NCI-H2171 treated with DMSO at 0.1 percent for 48 hours (cell line): ENCODE measurements at regions not wholly inside any gene's neighbourhood (a gene's known extent, or its start where the extent isn't known, plus 50 kb on each side); places are given as distances from the start of the nearest gene placed in this dataset.

ENCODE experiments used
- DNase-seq: peaks from one replicate; lab custom pipeline; 2025; lab: John Stamatoyannopoulos, UW

DNA sequence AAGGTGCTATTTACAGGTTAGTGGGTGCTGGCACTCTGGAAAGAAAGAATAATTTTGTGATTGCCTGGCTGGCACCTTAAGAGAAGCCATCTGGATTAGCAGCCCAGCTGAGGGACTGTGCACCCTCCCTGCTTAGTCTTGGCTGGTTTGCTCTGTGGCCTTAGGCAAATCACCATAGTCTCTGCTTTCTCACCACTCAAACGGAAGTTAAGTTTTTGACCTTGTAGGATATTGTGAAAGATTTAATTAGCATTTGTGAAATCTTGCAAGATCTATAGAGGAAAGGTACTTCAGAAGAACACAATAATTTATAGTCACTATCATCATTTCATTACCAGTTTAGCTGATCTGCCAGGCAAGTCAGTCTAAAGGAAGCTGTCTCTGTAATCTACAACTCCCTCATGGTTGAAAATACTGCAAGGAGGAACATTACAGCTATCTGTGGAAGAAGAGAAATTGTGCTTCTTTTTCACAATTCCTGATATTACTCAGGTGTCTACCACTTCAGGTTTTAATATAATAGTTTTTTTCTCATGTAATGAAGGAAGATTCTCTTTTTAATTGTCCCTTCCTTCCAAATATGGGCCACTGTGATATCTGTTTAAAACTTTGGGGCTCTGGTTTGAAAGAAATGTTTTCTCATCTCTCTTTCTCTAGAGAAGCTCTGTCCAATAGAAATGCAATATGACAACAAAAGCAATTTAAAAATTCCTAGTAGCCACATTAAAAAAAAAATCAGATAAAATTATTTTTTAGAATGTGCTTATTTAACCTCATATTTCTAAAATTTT is 219.6 kb downstream of the PTEN start:
- DNase-seq, result no peak

DNA sequence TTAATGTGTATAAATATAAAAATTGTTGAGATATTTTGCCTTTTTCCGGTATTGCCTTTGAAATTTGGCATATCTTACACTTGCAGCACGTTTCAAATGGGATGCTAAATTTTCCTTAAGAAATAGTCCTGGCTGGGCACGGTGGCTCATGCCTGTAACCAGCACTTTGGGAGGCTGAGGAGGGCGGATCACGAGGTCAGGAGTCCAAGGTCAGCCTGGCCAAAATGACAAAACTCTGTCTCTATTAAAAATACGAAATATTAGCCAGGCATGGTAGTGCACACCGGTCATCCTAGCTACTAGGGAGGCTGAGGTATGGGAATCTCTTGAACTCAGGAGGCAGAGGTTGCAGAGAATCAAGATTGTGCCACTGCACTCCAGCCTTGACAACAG is 220.2 kb downstream of the PTEN start:
- DNase-seq, result no peak

DNA sequence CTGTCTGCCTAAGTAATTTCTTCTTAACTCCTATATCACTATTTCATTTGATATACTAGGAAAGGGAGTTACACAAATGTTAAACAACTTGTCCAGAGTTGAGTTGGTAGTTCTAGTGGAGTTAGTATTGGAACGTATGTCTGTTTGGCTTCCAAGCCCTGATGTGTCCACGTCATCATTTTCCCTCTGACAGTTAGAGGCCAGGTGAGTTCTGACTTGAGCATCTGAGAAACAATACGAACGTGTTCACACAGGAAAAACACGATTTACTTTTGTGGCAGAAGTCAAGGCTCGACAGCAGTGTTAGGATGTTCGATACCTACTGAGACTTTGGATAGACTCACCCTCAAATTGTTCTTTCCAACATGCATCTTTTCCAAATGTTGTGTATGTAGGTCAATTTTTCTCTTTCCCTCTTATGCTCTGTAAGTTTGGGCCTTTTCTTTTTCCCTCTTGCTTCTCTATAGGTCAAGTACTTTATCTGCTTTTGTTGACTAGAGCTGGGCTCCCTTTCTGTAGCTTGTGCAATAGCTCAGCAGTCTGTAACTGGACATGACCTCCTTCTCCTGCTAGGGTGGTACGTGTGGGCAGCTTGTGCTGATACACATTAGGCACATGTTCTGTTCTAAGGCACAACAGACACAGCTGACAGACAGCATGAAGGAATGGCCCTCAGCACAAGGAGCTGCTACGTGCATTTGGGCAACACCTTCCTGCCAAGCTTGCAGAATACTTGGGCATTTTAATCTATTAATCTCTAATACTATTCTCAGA is 222.9 kb downstream of the PTEN start:
- no peak for DNase-seq

DNA sequence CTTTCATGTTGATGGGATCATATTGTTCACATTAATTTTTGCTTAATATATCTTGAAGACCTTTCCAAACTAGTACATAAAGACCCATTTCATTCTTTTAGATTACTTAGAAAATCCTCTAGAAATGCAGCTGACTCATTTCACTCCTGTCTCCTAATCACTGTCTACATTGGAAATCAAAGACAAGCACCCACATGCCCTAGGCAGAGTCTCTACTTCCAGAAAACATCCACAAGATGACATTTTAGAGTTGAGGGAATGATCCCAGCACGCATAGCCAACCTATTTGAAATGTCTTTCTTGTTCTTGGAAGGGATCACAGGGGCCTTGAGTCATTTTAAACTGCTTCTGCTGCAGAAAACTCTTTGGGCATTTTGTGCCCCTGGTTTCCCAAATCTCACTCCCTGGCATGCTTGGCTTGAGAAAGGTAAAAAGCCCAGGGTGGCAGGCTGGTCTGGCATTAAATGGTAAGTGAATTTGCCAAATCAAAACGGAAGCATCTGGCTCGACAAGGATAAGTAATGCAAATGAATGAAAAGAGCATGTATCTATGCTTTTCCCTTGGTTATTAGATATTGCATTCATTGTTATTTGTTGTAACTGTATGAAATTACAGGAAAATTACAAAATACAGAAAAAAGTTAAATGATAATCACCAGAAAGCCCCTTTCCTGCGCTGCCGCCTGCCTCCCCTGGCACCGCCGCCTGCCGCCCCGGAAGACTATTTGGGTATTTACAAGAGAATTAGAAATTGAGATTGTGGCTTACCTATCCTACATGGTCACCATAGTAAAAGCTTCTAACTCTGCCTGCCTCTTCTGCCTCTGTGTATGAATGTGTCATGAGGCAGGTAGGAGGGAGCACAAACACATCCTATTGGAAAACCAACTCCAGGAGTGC is 225.3 kb downstream of the PTEN start:
- DNase-seq, result no peak

DNA sequence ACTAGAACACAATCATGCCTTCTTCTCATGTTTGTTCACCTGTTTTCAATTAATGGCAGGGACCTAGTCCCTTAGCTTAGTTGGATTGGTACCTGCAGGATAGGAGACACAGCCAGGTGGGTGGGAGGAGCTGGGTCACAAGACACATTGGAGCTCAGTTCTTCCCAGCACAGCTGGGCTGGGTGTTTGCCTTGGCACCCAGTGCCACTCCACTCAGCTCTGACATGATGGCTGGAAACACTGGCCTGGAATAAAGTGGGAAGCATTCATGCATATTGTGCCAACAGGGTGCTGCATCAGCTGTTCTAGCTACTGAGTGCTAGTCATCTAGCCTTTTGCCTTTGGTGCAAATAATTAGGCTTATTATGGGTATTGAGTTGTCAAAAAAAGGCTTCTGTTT is 226.1 kb downstream of the PTEN start:
- DNase-seq, result peak; percentile 26

DNA sequence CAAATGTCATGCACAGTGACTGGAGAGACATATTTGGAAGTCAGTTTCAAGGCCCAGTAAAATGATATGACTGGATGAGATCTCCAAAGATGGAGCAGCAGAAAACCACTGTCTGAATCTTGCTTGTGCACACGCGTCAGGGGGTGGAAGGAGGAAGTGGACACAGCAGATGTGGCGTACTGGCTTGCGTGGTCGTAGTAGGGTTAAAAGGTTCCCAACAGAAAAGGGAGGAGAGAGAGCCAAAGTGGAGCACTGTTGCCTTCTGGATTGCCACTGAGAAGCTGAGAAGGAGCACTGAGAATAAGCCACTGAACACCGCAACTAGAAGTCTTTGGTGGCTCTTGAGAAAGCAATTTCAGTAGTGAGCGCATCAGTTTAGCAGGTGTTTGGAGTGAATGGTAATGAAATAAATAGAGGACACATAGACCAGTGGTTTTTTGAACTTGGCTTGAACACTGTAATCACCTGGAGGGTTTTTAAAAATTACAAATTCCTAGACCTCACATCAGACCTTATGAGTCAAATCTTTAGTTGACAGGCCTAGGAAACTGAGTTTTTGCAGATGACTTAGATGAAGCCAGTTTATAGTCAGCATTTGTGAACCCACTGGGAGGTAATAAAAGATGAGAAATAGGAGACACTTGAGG is 227.3 kb downstream of the PTEN start:
- DNase-seq, result no peak

DNA sequence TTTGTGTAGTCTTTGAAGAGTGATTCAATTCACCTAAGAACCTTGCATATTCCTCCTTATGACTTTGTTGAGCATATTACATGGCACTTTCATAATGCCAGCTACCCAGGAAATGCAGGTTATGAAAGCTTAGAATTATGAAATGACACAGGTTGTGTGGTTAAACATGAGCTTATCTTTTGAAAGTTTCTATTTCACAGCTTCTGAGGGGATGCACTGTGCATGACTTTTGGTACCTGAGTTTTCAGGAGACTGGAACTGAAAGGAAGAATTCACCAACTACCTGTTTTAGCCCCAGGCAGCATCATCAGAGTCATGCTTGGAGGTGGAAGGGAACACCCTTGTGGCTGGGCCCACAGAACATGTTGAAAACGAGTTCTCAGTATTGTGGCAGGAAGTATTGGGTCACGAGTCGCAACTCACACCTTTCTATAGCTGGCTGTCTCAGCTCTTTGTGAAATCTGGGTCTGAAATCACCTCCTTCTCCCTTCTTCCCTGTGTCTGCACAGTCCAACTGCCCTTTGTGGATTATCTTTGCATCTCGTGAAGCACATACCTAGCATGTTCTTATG is 228.2 kb downstream of the PTEN start:
- DNase-seq, result no peak

DNA sequence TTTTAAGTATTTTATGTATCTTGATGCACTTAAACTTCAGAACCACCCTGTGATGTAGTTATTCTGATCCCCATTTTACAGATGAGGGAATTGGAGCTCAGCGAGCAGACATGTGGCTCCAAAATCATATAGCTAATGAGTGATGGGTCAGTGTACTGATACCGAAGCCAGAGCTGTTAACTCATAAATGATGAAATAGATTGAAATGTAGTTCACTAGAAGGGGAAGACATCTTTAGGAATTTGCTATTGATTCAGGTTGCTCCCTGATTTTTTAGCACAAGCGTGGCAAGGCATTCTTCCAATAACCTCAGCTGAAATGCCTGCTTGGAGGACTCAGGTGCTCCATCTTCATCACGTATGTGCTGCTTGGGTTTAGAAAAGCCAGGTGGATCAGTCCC is 228.8 kb downstream of the PTEN start:
- no peak for DNase-seq

DNA sequence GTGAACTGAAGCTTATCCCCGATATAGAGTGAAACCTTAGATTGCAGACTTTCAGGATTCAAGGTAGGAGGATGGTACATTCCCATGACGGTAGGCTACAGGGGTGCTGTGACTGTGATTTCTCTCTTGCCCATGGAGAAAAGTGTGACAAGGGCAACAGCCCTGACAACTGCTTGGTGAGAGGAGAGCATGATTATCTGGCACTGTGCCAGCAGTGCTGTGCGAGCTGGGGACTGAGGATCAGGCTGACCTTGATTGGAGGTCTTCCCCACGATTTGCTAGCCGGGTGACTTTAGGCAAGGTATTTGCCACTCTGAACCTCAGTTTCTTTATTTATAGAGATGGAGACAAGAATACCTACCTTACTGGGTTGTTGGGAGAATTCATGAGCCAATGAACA is 229.5 kb downstream of the PTEN start:
- peak; percentile 13 for DNase-seq

DNA sequence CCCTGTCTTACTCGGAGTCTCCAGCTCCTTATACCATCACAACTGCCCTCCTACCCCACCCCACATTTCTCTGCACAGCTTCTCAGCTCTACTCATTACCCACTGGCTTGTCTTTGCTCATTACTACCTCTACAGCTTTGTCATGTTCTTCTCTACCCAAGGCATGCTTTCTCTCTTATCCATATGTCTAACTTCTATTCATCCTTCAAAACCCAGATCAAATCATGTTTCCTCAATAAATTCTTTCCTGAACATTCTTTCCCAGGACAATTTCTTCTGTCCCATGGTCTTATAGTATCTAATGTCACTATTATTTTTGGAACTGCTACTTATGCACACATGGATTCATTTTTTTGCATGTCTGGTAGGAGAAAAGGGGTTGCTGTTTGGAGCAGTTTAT is 231.4 kb downstream of the PTEN start:
- no peak for DNase-seq

DNA sequence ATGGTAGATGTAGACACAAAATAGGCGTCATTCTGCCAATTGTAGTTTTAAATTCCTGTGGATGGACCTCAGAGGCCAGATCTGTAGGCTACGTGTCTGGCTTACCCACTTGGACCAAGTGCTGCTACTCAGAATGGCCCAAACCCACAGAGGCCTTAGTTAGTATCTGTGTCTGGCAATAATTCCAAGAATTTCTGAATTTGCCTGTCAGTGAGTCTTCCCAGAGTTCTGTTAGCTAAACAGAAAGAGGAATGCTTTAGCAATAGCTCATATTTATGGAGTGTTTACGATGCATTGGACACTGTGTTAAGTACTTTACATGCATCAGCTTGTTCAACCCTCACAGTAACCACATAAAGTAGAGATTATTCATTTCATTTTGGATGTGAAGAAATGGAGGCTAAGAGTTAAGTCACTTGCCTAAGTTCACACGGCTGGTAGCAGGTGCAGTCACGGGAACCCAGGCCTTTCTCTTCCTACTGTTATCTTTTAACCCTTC is 231.8 kb downstream of the PTEN start:
- no peak for DNase-seq

DNA sequence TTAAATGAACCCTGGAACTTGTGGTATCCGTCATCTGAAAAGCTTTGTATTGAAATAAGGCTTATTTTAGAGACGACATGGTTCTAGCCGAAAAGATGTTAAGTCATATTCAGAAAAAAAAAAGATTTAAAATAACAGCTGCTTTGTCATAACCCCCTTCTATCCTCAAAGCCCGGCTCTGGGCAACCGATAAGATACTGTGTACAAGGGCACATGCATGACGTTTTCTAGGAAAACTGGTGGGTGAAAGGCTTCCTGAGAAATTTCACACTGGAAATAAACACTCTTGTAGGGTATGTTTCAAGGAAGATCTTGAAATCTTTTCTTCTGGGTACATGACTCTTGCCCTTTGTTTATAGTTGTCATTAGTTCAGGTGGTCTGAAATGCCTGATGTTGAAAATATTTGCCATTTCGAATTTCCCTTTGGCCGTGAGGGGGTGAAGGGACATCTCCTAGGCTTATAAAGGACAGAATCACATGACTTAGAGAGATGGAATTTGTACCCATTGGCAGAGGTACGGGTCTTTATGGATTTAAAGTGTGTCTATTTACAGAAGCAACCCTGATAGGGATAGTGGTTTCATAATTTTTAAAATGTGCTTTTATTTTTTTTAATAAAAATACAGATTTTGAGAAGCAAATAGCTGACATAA is 232.5 kb downstream of the PTEN start:
- no peak for DNase-seq

DNA sequence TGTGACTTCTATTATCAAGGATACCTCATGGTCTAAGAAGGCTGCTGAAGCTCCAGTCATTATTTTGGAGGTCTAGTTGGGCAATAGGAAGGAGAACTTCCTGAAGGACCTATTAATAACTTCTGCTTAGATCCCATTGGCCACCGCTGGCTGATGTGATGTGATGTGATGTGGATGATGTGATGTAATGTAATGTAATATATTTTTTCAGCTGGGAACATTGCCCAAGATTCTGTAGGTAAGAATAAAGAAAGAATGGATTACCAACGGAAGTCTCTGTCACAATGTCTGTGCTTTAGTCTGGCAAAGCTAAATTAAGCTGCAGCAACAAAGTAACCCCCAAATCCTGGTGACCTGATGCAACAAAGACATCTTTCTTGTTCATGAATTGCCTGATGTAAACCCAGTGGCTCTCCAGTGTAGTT is 233.7 kb downstream of the PTEN start:
- DNase-seq, result no peak

DNA sequence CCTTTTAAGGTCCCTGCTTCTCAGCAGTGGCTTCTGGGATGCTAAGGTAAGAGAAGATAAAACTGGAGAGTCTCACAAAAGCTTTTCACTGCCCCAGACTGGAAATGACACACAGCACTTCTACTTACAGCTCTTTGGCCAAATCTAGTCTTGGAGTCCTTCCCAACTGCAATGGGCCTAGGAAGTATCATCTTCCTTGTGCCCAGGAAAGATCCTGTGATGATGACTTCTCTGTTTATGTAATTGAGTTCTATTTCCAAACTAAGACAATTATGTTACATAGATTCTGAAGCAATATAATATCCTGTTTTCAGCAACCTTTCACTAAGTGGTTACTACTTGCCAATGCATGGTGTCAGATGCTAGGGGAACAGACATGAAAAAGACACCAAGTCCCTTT is 234.1 kb downstream of the PTEN start:
- DNase-seq, result no peak

DNA sequence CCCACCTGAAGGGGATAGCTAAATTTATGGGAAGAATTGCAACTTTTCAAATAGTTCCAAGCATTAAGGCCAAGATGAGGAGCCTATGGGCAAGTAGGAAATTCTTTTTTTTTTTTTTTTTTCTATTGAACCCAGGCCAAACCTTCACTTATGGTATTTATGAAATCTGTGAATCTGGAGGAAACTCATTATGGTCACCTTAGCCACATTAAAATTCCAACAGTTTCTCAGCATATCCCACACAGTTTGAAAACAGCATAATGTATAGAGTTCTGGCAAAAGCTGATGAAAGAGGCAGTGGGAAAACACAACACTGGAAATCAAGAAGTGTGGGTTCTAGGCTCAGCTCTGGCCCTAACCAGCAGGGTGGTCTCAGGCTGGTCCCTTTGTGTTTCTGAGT is 236.9 kb downstream of the PTEN start:
- no peak for DNase-seq

DNA sequence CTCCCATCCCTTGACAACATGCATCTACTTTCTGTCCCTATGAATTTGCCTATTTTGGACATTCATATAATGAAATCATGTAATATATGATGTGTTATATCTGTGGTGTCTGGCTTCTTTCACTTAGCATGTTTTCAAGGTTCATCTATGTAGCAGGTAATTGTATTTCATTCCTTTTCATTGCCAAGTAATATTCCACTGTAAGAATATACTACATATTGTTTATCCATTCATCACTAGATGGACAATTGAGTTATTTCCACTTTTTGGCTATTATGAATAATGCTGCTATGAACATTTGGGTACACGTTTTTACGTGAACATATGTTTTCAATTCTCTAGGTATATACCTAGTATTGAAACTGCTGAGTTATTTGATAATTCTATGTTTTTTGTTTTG is 238.2 kb downstream of the PTEN start:
- no peak for DNase-seq

DNA sequence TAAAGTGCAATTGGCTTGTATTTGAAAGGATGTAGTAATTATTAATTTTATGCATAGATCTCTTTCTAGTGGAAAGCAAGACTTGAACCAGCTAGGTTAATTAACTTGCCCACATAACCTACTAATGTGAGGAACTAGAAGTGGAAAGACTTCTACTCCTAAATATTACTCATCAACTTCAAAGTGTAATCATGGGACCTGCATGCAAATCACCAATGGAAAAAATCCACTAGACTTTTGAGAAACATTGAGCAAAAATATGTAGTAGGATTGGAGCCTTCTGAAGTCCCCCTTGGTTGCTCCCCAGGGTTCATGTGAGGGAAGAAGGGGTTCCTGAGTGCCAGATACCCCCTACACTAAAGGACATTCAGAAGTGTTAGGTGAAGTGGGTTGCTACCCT is 240.2 kb downstream of the PTEN start:
- DNase-seq, result no peak

DNA sequence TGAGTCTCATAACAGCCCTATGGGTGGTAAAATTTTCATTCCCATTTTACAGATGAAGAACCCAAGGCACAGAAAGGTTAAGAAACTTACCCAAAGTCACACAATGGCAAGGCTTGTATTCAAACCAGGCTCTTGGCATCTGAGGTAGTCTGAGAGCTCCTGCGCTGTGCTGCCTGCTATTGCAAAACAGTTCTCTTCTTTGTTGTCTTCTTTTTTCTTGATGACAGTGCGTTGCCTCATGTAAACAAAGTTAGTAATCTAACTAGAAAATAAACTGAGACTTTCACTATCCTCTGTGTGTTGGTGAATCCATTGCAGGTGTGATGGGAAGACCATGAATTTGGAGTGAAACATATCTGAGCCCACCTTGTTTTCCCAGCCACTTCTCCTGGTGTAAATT is 240.8 kb downstream of the PTEN start:
- no peak for DNase-seq

DNA sequence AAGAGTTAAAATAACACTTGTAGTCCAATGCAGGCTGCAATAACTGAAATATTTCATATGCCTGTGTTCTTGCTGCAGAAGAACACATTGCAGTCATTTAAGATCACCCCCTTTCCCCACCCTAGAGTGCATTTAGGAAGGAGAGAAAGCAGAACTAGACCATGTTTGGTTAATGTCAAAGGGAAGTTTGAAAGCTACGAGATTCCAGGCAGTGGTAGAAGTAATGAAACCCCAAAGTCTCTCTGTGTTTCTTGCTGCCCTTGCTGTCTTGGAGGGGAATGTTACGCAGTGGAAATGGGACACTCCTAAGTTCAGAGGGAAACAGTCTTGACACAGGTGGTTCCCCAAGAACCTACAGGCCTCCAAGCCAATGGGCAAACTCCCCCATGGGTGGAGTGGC is 242.9 kb downstream of the PTEN start:
- no peak for DNase-seq

DNA sequence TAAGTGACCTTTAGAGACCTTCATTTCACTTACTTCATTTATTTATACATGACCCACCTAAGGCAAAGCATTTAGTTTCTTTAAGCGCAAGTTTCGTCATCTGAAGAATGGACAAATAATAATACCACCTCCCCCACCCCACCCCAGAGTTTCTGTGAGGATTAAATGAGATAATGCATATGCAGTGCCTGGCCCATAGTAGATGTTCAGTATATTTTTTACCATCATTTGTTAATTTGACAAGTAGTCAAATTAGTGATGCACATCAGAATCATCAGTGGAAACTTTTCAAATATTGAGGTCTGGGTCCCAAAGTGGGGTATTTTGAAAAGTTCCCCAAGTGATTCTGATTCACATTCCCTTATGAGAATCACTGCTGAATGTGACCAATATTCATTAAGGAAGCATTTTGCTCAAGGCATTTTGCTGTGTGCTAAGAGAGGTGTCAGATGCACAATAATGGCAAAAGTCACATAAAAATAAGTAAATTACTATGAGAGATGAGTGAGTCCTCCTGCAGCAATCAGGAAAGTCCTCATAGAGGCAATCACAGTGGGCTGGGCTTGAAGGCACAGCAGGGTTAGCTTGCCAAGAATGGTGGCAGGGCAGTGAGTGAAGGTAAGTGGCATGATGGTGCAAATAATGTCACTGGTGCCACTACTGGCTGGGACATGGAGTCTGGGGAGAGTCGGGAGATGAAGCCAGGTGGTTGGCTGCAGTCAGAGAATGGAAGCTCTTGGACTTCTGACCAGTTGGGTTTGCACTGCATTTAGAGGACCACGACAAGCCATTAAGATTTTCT is 244.1 kb downstream of the PTEN start:
- no peak for DNase-seq
